PFSK-1 (cell line): ENCODE measurements at regions not wholly inside any gene's neighbourhood (a gene's known extent, or its start where the extent isn't known, plus 50 kb on each side); places are given as distances from the start of the nearest gene placed in this dataset.

Experiments used
- FOXP2 ChIP-seq: optimal IDR thresholded peaks from 2 replicates; pipeline ENCODE3; 2011; ENCODE audit warnings: borderline replicate concordance, control low read depth, inconsistent platforms; ENCODE audit not compliant: insufficient read depth; ENCODE audit errors: extremely low read length, extremely low read depth
- POLR2AphosphoS5 ChIP-seq: IDR thresholded peaks from 2 replicates; pipeline ENCODE4 v1.6.1; 2012; ENCODE audit warnings: low read depth, mild to moderate bottlenecking, control low read depth, low read length, moderate library complexity
- REST ChIP-seq, 2 experiments: IDR thresholded peaks; 2 replicates each; pipeline versions ENCODE4 v1.6.1 to v1.8.0; 2011 to 2012; ENCODE audit warnings: low read depth in 2 of 2, low read length in 2 of 2, control low read depth in 1 of 2, inconsistent platforms in 1 of 2, mild to moderate bottlenecking in 1 of 2, moderate library complexity in 1 of 2; ENCODE audit not compliant: insufficient read depth in 1 of 2
- SIN3A ChIP-seq: IDR thresholded peaks from 2 replicates; pipeline ENCODE4 v1.6.1; 2012; ENCODE audit warnings: mild to moderate bottlenecking, low read length, moderate library complexity, borderline replicate concordance; ENCODE audit not compliant: insufficient read depth
- TAF1 ChIP-seq: IDR thresholded peaks from 2 replicates; pipeline ENCODE4 v1.6.1; 2012; ENCODE audit warnings: low read length, control low read depth, borderline replicate concordance; ENCODE audit not compliant: insufficient read depth

DNA sequence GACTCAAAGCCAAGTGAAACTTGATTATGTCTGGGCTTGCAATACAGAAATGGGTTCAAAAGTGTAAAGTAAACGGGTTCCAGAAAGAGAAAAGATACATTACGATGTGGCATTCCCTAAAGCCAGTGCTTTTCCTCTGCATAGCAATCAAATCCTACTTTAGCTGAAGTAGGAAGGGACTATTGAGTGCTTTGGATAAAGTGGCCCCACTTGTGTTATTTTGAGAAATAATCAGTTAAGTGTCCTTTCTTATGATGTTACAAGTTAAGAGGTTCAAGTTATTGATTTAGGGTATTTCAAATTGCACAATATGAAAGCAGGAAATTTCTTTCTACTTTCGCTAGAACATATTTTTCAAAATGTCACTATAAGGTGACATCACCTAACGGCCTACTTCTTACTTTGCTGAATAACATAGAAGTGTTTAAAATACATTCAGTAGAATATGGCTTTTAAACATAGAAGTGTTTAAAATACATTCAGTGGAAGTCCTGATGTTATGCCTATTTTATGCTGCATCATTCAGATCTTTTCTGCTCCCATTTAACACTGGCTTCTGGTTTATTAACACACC lies 235.2 kb downstream of the DTHD1 start:
- TF ChIP-seq SIN3A (no peak), FOXP2 (no peak), TAF1 (no peak)

DNA sequence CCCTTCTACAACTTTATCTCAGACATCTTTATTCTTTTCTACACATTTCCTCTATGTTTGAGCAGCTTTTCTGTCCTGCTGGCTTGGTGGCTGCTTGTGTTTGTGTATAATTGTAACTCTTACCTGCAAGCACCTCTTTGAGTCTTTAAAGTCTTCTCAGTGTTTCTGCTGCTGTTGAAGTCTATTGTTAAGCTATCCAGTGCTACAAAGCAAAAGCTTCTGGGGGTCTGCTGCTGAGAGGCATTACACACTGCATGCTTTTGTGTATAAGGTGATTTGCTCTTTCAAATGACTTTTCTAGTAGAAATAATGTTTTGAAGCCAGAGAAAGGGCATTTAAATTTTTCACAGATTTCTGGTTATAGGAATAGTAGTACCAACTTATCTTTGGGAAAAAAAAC lies 241.8 kb downstream of the DTHD1 start:
- TF ChIP-seq SIN3A (no peak), POLR2AphosphoS5 (no peak), REST (IDR thresholded peaks at IDR 0.05; ENCODE audit: insufficient read depth in 1 of 2, low read depth in 2 of 2, low read length in 2 of 2) (no peak), FOXP2 (no peak), TAF1 (no peak)

DNA sequence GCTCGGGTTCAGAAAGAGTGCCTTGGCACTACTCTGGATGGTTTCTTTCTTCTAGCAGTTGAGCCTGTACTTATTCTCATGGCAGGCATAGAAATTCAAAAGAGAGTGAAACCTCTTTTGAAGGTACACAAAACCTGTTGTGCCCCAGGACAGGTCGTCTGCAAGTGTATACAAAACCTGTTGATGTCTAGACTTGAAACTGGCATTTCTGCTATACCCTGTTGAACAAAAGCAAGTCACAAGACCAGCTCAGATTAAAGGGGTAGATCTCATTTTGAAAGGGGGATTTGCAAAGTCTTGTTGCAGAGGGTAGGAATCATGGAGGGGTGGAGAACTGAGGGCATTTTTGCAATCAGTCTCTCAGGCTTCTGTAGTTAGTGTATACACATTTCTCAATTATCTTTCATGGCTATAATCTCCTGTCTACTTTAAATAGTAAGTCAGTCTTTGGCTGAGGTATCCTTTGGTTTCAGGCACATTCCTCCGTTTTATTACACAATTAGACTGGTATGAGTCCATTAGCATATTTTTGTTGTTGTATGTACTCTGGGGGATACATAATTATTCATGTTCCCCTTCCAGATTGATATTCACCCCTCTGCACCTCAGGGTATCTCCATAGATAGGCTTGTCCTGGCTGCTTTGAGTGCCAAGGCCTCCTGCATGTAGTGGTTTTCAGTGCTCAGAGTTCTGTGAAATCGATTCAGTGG lies 251.4 kb downstream of the DTHD1 start:
- no peak for TF ChIP-seq POLR2AphosphoS5
- TF ChIP-seq FOXP2: no peak
- TF ChIP-seq SIN3A: no peak
- no peak for TF ChIP-seq REST (IDR thresholded peaks at IDR 0.05; ENCODE audit: insufficient read depth in 1 of 2, low read depth in 2 of 2, low read length in 2 of 2)
- no peak for TF ChIP-seq TAF1

DNA sequence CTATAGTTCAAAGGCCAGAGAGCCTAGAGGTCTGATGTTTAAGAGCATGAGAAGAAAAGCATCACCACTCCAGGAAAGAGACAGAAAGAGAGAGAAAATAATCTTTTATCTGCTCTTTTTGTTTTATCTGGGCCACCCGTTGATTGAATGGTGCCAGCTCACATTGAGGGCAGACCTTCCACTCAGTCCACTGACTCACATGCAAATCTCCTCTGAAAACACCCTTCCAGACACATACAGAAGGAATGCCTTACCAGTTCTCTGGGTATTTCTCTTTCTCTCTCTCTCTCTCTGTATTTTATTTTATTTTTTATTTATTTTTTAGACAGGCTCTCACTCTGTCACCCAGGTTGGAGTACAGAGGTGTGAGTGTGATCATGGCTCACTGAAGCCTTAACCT lies 252.5 kb downstream of the DTHD1 start:
- TF ChIP-seq FOXP2: no peak
- TF ChIP-seq POLR2AphosphoS5: no peak
- TF ChIP-seq REST (IDR thresholded peaks at IDR 0.05; ENCODE audit: insufficient read depth in 1 of 2, low read depth in 2 of 2, low read length in 2 of 2): no peak
- no peak for TF ChIP-seq SIN3A
- no peak for TF ChIP-seq TAF1

DNA sequence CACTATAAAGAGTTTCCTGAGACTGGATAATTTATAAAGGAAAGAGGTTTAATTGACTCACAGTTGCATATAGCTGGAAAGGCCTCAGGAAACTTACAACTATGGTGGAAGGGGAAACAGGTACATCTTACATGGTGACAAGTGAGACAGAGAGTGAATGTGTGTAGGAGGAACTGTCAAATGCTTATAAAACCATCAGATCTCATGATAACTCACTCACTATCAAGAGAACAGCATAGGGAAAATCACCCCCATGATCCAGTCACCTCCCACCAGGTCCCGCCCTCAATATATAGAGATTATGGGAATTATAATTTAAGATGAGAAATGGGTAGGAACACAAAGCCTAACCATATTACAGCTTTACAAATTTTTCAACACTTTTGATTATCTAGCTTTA lies 266.0 kb downstream of the DTHD1 start:
- TF ChIP-seq REST (IDR thresholded peaks at IDR 0.05; ENCODE audit: insufficient read depth in 1 of 2, low read depth in 2 of 2, low read length in 2 of 2): no peak
- TF ChIP-seq TAF1: no peak
- TF ChIP-seq FOXP2: no peak
- no peak for TF ChIP-seq POLR2AphosphoS5
- no peak for TF ChIP-seq SIN3A
